HL-60 (cell line): ENCODE measurements at regions not wholly inside any gene's neighbourhood (a gene's known extent, or its start where the extent isn't known, plus 50 kb on each side); places are given as distances from the start of the nearest gene placed in this dataset.
"Not testable (repeated sequence)": the region's sequence is repeated elsewhere in the genome, so short reads cannot be mapped to it uniquely, and the experiment has no call there.

ENCODE experiments used
- DNase-seq, 2 experiments: peaks; one replicate each; pipeline ENCODE4 v3.0.0-alpha.2; 2010 to 2020; ENCODE audit warnings: low read depth in 1 of 2, low spot score in 1 of 2
- H3K27ac ChIP-seq: fragments of 250-450 bp; sonication (Bioruptor Pico); replicated peaks from 2 replicates; pipeline ENCODE4 v1.5.1; 2020; ENCODE audit warnings: mild to moderate bottlenecking, moderate library complexity
- H3K27me3 ChIP-seq: fragments of 250-450 bp; sonication (Bioruptor Pico); 2 replicates; pipeline ENCODE4 v1.5.1; 2021; ENCODE audit warnings: mild to moderate bottlenecking, moderate library complexity; ENCODE audit not compliant: insufficient read depth, poor library complexity, severe bottlenecking
- H3K4me3 ChIP-seq: replicated peaks from 2 replicates; pipeline ENCODE4 v1.5.1; 2011; ENCODE audit warnings: mild to moderate bottlenecking, control low read depth, low read length; ENCODE audit not compliant: insufficient read depth
- CTCF ChIP-seq: IDR thresholded peaks from one replicate; pipeline ENCODE4 v1.5.1; 2011; ENCODE audit warnings: low read length, control low read depth, inconsistent platforms; ENCODE audit not compliant: insufficient read depth
- GABPA ChIP-seq: IDR thresholded peaks from 2 replicates; pipeline ENCODE4 v1.6.1; 2012; ENCODE audit warnings: low read depth
- POLR2AphosphoS5 ChIP-seq: IDR thresholded peaks from 2 replicates; pipeline ENCODE4 v1.6.1; 2012; ENCODE audit warnings: low read depth
- REST ChIP-seq: IDR thresholded peaks from 2 replicates; pipeline ENCODE4 v1.6.1; 2012; ENCODE audit warnings: low read depth; ENCODE audit not compliant: insufficient replicate concordance
- SPI1 ChIP-seq: IDR thresholded peaks from 2 replicates; pipeline ENCODE4 v1.6.1; 2012; ENCODE audit warnings: low read depth, mild to moderate bottlenecking, borderline replicate concordance

DNA sequence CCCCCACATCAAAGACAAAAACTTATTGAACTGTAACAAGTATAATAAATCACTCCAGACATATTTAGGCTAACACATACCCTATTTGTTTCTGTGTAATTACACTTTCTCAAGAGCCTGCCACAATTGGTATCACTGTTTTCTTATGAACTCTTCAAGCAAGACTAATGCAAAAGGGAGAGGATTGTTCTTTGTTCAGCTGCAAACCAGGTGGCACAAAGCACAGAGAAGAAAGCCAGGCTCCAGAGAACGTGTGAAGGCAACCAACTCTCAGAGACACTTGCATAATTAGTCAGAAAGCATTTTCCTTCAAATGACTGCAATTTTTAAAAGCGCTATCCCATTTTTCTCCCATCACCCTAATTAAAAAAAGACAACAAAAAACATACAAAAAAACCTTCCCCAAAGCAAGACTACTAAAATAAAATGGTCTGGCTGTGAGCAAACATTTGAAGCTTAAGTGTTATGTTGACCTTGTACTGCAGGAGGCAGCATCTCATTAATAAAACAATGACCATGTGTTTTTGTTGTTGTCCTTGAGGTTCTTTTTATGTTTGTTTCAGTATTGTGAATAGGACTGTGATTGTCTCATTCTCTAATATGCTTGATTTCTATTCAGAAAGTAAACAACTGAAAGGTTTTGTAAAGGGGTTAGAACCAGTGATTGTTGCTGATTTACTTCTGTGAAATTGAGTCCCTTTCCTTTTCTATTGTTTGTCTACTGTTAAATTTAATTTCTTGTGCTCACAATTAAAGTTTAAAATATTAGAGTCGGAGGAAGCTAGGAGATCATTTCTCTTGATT is 452.7 kb upstream of the PDE3A start:
- H3K4me3 ChIP-seq: no peak overlapping the region
- H3K27me3 ChIP-seq: no peaks in the 10 kb centered on the region
- no peak for DNase-seq
- no peak overlapping the region for H3K27ac ChIP-seq
- TF ChIP-seq POLR2AphosphoS5: no peak
- TF ChIP-seq GABPA: no peak
- TF ChIP-seq REST: no peak

DNA sequence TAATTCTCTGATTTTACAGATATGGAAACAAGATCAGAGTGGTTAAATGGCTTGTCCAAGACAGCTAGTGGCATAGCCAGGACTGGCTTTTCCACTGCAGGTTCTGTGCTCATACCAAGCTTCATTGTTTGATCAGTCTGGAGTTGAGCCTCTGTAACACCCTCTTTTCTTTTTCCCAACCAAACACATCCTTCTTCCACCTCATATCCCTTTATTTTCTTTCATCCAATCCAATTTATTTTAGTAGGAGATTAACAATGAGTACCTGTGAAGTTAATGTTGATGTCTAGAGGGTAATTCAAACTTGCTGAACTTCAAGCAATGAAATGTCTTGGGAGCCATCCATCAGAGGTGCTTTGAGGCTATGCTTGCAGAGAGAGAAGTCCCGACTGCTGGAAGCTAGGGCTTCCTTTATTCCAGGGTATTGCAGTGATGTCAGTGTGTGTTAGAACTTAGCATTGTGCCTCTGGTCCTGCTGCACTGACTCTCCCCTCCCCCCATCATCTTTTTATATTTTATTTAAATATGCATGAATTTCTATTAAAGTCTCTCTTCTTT is 452.1 kb upstream of the PDE3A start:
- Histone ChIP-seq H3K27me3 (no peaks in the 10 kb centered on the region), H3K4me3 (no peak overlapping the region), H3K27ac (no peak overlapping the region)
- TF ChIP-seq SPI1 (no peak), GABPA (no peak), CTCF (no peak), REST (no peak), POLR2AphosphoS5 (no peak)
- DNase-seq: no peak

DNA sequence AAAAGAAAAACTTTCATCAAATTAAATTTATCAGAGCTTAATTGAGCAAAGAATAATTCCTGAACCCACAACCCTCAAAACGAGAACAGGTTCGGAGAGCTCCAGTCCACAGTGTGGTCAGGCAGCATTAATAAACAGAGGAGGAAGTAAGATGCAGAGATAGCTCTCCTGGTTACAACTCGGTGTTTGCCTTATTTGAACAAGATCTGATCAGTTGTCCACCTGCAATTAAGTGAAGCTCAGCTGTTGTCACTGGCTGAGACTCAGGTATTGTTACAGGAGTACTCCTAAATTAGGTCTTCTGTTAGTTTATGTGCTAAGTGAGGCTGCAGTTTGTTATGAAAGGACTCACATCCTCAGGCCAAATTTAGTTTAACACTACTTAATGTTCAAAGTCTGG is 451.4 kb upstream of the PDE3A start:
- no peak overlapping the region for H3K4me3 ChIP-seq
- TF ChIP-seq POLR2AphosphoS5 (no peak), GABPA (no peak)
- no peak overlapping the region for H3K27ac ChIP-seq
- DNase-seq: peak in 1 of 2 experiments; percentile 7
- H3K27me3 ChIP-seq: no peaks in the 10 kb centered on the region

DNA sequence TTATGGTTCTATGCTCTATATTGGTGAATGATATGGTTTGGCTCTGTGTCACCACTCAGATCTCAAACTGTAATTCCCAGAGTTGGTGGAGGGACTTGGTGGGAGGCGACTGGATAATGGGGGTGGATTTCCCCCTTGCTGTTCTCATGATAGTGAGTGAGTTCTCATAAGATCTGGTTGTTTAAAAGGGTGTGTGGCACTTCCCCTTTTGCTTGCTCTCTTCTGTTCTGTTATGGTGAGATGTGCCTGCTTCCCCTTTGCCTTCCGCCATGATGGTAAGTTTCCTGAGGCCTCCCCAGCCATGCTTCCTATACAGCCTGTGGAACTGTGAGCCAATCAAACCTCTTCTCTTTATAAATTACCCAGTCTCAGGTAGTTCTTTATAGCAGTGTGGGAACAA is 446.6 kb upstream of the PDE3A start:
- H3K27me3 ChIP-seq, H3K4me3 ChIP-seq, H3K27ac ChIP-seq: not testable (repeated sequence)
- peak; percentile 16 to 70 for DNase-seq
- TF ChIP-seq SPI1: peak; percentile 97

- Histone ChIP-seq H3K27ac (no peak overlapping the region), H3K27me3 (no peaks in the 10 kb centered on the region), H3K4me3 (no peak overlapping the region)
- TF ChIP-seq SPI1 (no peak), REST (no peak), GABPA (no peak), CTCF (no peak), POLR2AphosphoS5 (no peak)
- no peak for DNase-seq
Measured at GRCh38 chr12:19922717-19923116, 445.6 kb upstream of the PDE3A start.
